ENCODE measurements at regions not wholly inside any gene's neighbourhood (a gene's known extent, or its start where the extent isn't known, plus 50 kb on each side); places are given as distances from the start of the nearest gene placed in this dataset.

GRCh38 chr2:17441790-17442189 is 76.5 kb downstream of the RAD51AP2 start:
- no peak for TF ChIP-seq CTCF (IDR thresholded peaks at IDR 0.05)
- TF ChIP-seq POLR2AphosphoS5 (IDR thresholded peaks at IDR 0.05): no peak
- no peak for TF ChIP-seq POLR2A (IDR thresholded peaks at IDR 0.05)
- no peak for TF ChIP-seq EP300 (IDR thresholded peaks at IDR 0.05)
- Histone ChIP-seq H3K36me3 (no peaks in the 10 kb centered on the region), H3K9me3 (no peaks in the 10 kb centered on the region), H3K27ac (no peak overlapping the region), H3K4me3 (no peak overlapping the region), H3K27me3 (no peaks in the 10 kb centered on the region), H3K4me1 (no peaks in the 10 kb centered on the region)
- WGBS, 2 donors: 84 to 91% methylated on average over 9 of the region's 9 CpGs
- no peak for DNase-seq
- intact Hi-C loops (cut with DNase I): no loop called here

- H3K27me3 ChIP-seq: no peaks in the 10 kb centered on the region
- no peaks in the 10 kb centered on the region for H3K4me1 ChIP-seq
- no peak overlapping the region for H3K4me3 ChIP-seq
- no peak overlapping the region for H3K27ac ChIP-seq
- 70 to 80% methylated on average over 4 of the region's 4 CpGs for WGBS, 2 donors
- intact Hi-C loops (cut with DNase I): no loop called here
- H3K36me3 ChIP-seq: no peaks in the 10 kb centered on the region
- DNase-seq: no peak
- no peaks in the 10 kb centered on the region for H3K9me3 ChIP-seq
- TF ChIP-seq POLR2A (IDR thresholded peaks at IDR 0.05) (no peak), POLR2AphosphoS5 (IDR thresholded peaks at IDR 0.05) (no peak), EP300 (IDR thresholded peaks at IDR 0.05) (no peak), CTCF (IDR thresholded peaks at IDR 0.05) (no peak)
Observed at GRCh38 chr2:17441055-17441771, 77.0 kb downstream of the RAD51AP2 start.

- no peaks in the 10 kb centered on the region for H3K27me3 ChIP-seq
- intact Hi-C loops (cut with DNase I): no loop called here
- TF ChIP-seq POLR2A (IDR thresholded peaks at IDR 0.05) (no peak), EP300 (IDR thresholded peaks at IDR 0.05) (no peak), CTCF (IDR thresholded peaks at IDR 0.05) (no peak), POLR2AphosphoS5 (IDR thresholded peaks at IDR 0.05) (no peak)
Observed at GRCh38 chr2:17430326-17430725, 87.9 kb downstream of the RAD51AP2 start.

GRCh38 chr2:17429130-17429529 is 89.1 kb downstream of the RAD51AP2 start:
- no peak overlapping the region for H3K27ac ChIP-seq
- DNase-seq: no peak
- no peaks in the 10 kb centered on the region for H3K36me3 ChIP-seq
- H3K27me3 ChIP-seq: no peaks in the 10 kb centered on the region
- H3K4me1 ChIP-seq: no peaks in the 10 kb centered on the region
- H3K9me3 ChIP-seq: no peaks in the 10 kb centered on the region
- TF ChIP-seq POLR2AphosphoS5 (IDR thresholded peaks at IDR 0.05) (no peak), CTCF (IDR thresholded peaks at IDR 0.05) (no peak), EP300 (IDR thresholded peaks at IDR 0.05) (no peak), POLR2A (IDR thresholded peaks at IDR 0.05) (no peak)
- no peak overlapping the region for H3K4me3 ChIP-seq
- intact Hi-C loops (cut with DNase I): no loop called here
- WGBS, 2 donors: 26 to 63% methylated on average over 1 of the region's 1 CpG

More at GRCh38 chr2:17430326-17430725, 87.9 kb downstream of the RAD51AP2 start:
- DNase-seq: no peak
- H3K36me3 ChIP-seq: no peaks in the 10 kb centered on the region
- H3K27ac ChIP-seq: no peak overlapping the region
- WGBS, 2 donors: 9 to 44% methylated on average over 1 of the region's 1 CpG
- no peak overlapping the region for H3K4me3 ChIP-seq
- no peaks in the 10 kb centered on the region for H3K4me1 ChIP-seq
- no peaks in the 10 kb centered on the region for H3K9me3 ChIP-seq

GRCh38 chr2:17427401-17427800 is 90.8 kb downstream of the RAD51AP2 start:
- intact Hi-C loops (cut with DNase I): no loop called here
- H3K36me3 ChIP-seq: no peaks in the 10 kb centered on the region
- WGBS, 2 donors: 79 to 88% methylated on average over 1 of the region's 1 CpG

More at GRCh38 chr2:17427401-17427800, 90.8 kb downstream of the RAD51AP2 start:
- TF ChIP-seq POLR2A (IDR thresholded peaks at IDR 0.05) (no peak), POLR2AphosphoS5 (IDR thresholded peaks at IDR 0.05) (no peak), CTCF (IDR thresholded peaks at IDR 0.05) (no peak), EP300 (IDR thresholded peaks at IDR 0.05) (no peak)
- Histone ChIP-seq H3K4me3 (no peak overlapping the region), H3K27ac (no peak overlapping the region), H3K4me1 (no peaks in the 10 kb centered on the region), H3K27me3 (no peaks in the 10 kb centered on the region), H3K9me3 (no peaks in the 10 kb centered on the region)
- DNase-seq: no peak

Data from sigmoid colon (tissue), 6 donors.